Natural killer cell (primary cell): ENCODE measurements at regions not wholly inside any gene's neighbourhood (a gene's known extent, or its start where the extent isn't known, plus 50 kb on each side); places are given as distances from the start of the nearest gene placed in this dataset.

Source experiments
- ATAC-seq, 3 donors: fragments of 150-1000 bp in 2 of 3; fragments of 200-7000 bp in 1 of 3; cut with Tn5 transposase; 1 replicate in 1 of 3; 2 replicates in 2 of 3; pipeline ENCODE4 v1.10.0; 2021; ENCODE audit warnings: mild to moderate bottlenecking in 2 of 3, moderate library complexity in 2 of 3
- DNase-seq, 2 donors: peaks; one replicate each; pipeline versions ENCODE4 v3.0.0 to v3.0.0-alpha.2; 2013 to 2021; ENCODE audit warnings: mixed read lengths in 1 of 2
- H3K27ac ChIP-seq: one replicate; pipeline ENCODE4 v1.5.1; 2013; ENCODE audit warnings: mild to moderate bottlenecking, low read length
- H3K27me3 ChIP-seq: one replicate; pipeline ENCODE4 v1.6.1; 2013; ENCODE audit warnings: low read length; ENCODE audit not compliant: control insufficient read depth, insufficient read depth
- H3K36me3 ChIP-seq: one replicate; pipeline ENCODE4 v1.6.1; 2013; ENCODE audit warnings: low read length; ENCODE audit not compliant: control insufficient read depth, insufficient read depth
- H3K4me1 ChIP-seq: one replicate; pipeline ENCODE4 v1.6.1; 2013; ENCODE audit warnings: low read length; ENCODE audit not compliant: control insufficient read depth, insufficient read depth
- H3K4me3 ChIP-seq: one replicate; pipeline ENCODE4 v1.5.1; 2013; ENCODE audit warnings: low read length
- H3K9me3 ChIP-seq: one replicate; pipeline ENCODE4 v1.6.1; 2013; ENCODE audit warnings: low read length; ENCODE audit not compliant: control insufficient read depth, insufficient read depth
- H3K27ac Mint-ChIP-seq, 2 donors: one replicate each; pipeline ENCODE4 v1.8.0; 2022; ENCODE audit warnings: mild to moderate bottlenecking in 2 of 2, mixed read lengths in 2 of 2, moderate library complexity in 1 of 2
- H3K27me3 Mint-ChIP-seq, 2 donors: one replicate each; pipeline ENCODE4 v1.8.0; 2022; ENCODE audit warnings: low read depth in 2 of 2, mixed read lengths in 2 of 2
- H3K36me3 Mint-ChIP-seq: one replicate; pipeline ENCODE4 v1.8.0; 2022; ENCODE audit warnings: mixed read lengths
- H3K4me1 Mint-ChIP-seq, 2 donors: one replicate each; pipeline ENCODE4 v1.8.0; 2022; ENCODE audit warnings: mixed read lengths in 2 of 2
- H3K4me3 Mint-ChIP-seq: one replicate; pipeline ENCODE4 v1.8.0; 2022; ENCODE audit warnings: mild to moderate bottlenecking, moderate library complexity, mixed read lengths
- H3K9me3 Mint-ChIP-seq, 2 donors: one replicate each; pipeline ENCODE4 v1.8.0; 2022; ENCODE audit warnings: mixed read lengths in 2 of 2
- WGBS: methylation state at CpG from one replicate; pipeline ENCODE4 v1.1.7; 2013; ENCODE audit warnings: missing lambda C conversion rate; ENCODE audit not compliant: insufficient coverage; 5-methylcytosine and 5-hydroxymethylcytosine counted together
- intact Hi-C: fragments of 100-400 bp; cut with micrococcal nuclease; formaldehyde crosslinking; loops from one replicate; pipeline ENCODE4 v1.14.2; 2022
- TF ChIP-seq, protein P1 (sequence below): fragments of 200-600 bp; IDR thresholded peaks from one replicate; pipeline ENCODE4 v1.8.0; 2022; ENCODE audit warnings: antibody characterized with exemption

DNA sequence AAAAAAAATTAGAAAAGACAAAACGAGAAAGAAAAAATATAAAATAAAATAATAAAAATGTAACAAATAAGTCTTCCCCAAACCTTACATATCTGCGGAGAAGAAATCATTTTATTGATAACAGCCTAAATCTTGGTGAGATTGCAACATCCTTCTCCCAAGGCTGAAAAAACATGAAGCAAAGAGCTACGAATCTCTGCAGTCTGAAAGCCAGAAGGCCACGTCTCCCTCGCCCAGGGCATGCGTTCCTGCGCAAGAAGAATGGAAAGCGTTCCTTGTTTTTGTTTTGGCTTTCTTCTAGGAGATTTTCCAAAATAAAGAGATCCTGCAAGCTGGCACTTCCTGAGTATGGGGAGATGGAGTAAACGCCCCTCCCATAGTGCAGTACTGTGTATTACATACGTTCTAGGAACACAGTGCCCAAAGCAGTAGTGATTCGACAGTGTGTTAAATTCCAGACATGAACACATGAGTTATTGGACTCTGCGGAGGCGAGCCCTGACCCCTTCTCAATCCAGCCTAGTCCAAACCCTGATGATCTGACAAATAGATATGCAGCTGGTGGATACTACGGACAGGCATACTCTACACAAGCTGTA is 126.7 kb upstream of the RREB1 start:
- Mint-ChIP-seq H3K4me3 (no peak overlapping the region), H3K4me1 (no peaks in the 10 kb centered on the region), H3K9me3 (no peaks in the 10 kb centered on the region), H3K36me3 (no peaks in the 10 kb centered on the region), H3K27me3 (peaks cover 0 to 8% of the 10 kb centered on the region in 2 donors), H3K27ac (no peak overlapping the region)
- no peak for ATAC-seq
- H3K4me1 ChIP-seq = no peaks in the 10 kb centered on the region
- intact Hi-C loops = no loop called here
- no peaks in the 10 kb centered on the region for H3K9me3 ChIP-seq
- H3K27ac ChIP-seq = no peak overlapping the region
- no peaks in the 10 kb centered on the region for H3K27me3 ChIP-seq
- H3K4me3 ChIP-seq = no peak overlapping the region
- DNase-seq = no peak
- TF ChIP-seq, protein P1, sequence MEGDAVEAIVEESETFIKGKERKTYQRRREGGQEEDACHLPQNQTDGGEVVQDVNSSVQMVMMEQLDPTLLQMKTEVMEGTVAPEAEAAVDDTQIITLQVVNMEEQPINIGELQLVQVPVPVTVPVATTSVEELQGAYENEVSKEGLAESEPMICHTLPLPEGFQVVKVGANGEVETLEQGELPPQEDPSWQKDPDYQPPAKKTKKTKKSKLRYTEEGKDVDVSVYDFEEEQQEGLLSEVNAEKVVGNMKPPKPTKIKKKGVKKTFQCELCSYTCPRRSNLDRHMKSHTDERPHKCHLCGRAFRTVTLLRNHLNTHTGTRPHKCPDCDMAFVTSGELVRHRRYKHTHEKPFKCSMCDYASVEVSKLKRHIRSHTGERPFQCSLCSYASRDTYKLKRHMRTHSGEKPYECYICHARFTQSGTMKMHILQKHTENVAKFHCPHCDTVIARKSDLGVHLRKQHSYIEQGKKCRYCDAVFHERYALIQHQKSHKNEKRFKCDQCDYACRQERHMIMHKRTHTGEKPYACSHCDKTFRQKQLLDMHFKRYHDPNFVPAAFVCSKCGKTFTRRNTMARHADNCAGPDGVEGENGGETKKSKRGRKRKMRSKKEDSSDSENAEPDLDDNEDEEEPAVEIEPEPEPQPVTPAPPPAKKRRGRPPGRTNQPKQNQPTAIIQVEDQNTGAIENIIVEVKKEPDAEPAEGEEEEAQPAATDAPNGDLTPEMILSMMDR = no peak
- H3K36me3 ChIP-seq = no peaks in the 10 kb centered on the region
- 85% methylated on average over 13 of the region's 14 CpGs for WGBS

DNA sequence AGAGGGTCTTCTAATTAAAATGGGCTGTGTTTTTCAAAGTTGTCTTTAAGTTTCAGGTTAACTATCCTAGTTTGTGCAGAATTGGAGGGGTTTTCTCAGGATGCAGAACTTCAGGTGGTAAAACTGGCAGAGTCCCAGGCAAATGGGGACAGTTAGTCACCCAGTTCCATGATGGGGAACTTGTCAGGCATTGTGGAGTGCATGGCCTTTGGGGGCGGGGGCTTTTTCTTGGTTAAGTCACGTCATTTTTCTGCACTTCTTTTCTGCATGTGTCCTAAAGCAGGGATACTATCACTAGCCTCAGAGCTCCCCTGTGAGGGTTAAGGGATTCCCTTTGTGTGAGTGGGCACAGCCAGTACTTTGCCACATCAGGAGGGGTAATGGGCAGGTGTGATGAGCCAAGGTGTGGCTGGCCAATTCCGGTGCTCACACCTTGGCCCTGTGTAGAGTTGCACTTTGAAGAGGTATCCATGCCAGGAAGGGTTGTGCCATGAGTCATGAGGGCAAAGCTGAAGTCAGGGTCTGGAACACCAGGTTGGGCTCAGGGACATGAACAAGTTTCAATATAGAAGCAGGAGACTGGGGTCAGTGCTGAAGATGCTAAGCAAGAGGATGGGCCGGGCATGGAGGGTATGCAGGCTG is 126.0 kb upstream of the RREB1 start:
- H3K4me1 ChIP-seq = no peaks in the 10 kb centered on the region
- Mint-ChIP-seq H3K27ac (no peak overlapping the region), H3K4me3 (no peak overlapping the region), H3K9me3 (no peaks in the 10 kb centered on the region), H3K4me1 (no peaks in the 10 kb centered on the region), H3K27me3 (peaks cover 0 to 8% of the 10 kb centered on the region in 2 donors), H3K36me3 (no peaks in the 10 kb centered on the region)
- no peaks in the 10 kb centered on the region for H3K9me3 ChIP-seq
- no peak overlapping the region for H3K4me3 ChIP-seq
- ATAC-seq = no peak
- intact Hi-C loops = no loop called here
- TF ChIP-seq, protein P1 = no peak
- 90% methylated on average over 4 of the region's 4 CpGs for WGBS
- no peak overlapping the region for H3K27ac ChIP-seq
- no peaks in the 10 kb centered on the region for H3K36me3 ChIP-seq
- DNase-seq = no peak
- no peaks in the 10 kb centered on the region for H3K27me3 ChIP-seq

DNA sequence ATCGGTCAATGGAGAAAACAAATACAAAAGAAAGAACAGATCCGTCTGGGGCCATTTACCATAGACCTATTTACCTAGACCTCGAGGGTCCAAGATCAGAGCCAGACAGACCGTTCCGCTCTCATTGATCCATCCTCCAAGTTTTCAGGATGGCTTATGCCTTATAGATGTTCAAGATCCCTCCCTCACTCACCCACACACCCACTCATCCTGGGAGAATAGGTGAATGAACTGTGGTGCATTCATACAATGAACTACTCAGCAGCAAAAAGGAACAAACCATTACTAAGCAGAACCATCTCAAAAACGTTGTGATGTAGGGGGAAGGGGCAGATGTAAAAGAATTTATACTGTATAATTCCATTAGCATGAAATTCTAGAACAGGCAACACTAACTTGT is 125.1 kb upstream of the RREB1 start:
- intact Hi-C loops = no loop called here

More for the DNA sequence above, 125.1 kb upstream of the RREB1 start:
- H3K27me3 Mint-ChIP-seq = peaks cover 0 to 8% of the 10 kb centered on the region in 2 donors
- Histone ChIP-seq H3K4me1 (no peaks in the 10 kb centered on the region), H3K27ac (no peak overlapping the region), H3K36me3 (no peaks in the 10 kb centered on the region), H3K9me3 (no peaks in the 10 kb centered on the region), H3K4me3 (no peak overlapping the region), H3K27me3 (no peaks in the 10 kb centered on the region)
- no peak overlapping the region for H3K4me3 Mint-ChIP-seq
- no peak for ATAC-seq
- H3K36me3 Mint-ChIP-seq = no peaks in the 10 kb centered on the region
- TF ChIP-seq, protein P1 = no peak
- no peak overlapping the region for H3K27ac Mint-ChIP-seq
- no peaks in the 10 kb centered on the region for H3K9me3 Mint-ChIP-seq
- H3K4me1 Mint-ChIP-seq = no peaks in the 10 kb centered on the region
- no peak for DNase-seq
- WGBS = 89% methylated on average over 5 of the region's 6 CpGs
